Stomach smooth muscle (tissue), 2 donors: ENCODE measurements at regions not wholly inside any gene's neighbourhood (a gene's known extent, or its start where the extent isn't known, plus 50 kb on each side); places are given as distances from the start of the nearest gene placed in this dataset.
"Not testable (repeated sequence)": the region's sequence is repeated elsewhere in the genome, so short reads cannot be mapped to it uniquely, and the experiment has no call there.

ENCODE experiments used
- H3K27ac ChIP-seq: one replicate; pipeline ENCODE4 v1.7.0; 2013; ENCODE audit warnings: mild to moderate bottlenecking, low read length, inconsistent platforms
- H3K27me3 ChIP-seq, 2 donors: one replicate each; pipeline ENCODE4 v1.7.0; 2013; ENCODE audit warnings: low read length in 2 of 2; ENCODE audit not compliant: insufficient read depth in 2 of 2, control insufficient read depth in 1 of 2
- H3K36me3 ChIP-seq, 2 donors: one replicate each; pipeline ENCODE4 v1.7.0; 2013; ENCODE audit warnings: low read length in 2 of 2; ENCODE audit not compliant: control insufficient read depth in 2 of 2, insufficient read depth in 2 of 2
- H3K4me1 ChIP-seq: one replicate; pipeline ENCODE4 v1.7.0; 2013; ENCODE audit warnings: low read length; ENCODE audit not compliant: control insufficient read depth, insufficient read depth
- H3K4me3 ChIP-seq, 2 donors: one replicate each; pipeline ENCODE4 v1.7.0; 2013; ENCODE audit warnings: low read length in 2 of 2
- H3K9ac ChIP-seq, 2 donors: one replicate each; pipeline ENCODE4 v1.7.0; 2013; ENCODE audit warnings: low read length in 2 of 2, mild to moderate bottlenecking in 1 of 2
- H3K9me3 ChIP-seq, 2 donors: one replicate each; pipeline ENCODE4 v1.7.0; 2013; ENCODE audit warnings: low read length in 2 of 2; ENCODE audit not compliant: control insufficient read depth in 2 of 2
- donor health status: healthy.
- donor health status: Pancreatic carcinoma.

GRCh38 chr1:232123775-232124659, 497.4 kb downstream of the DISC1 start:
- H3K9me3 ChIP-seq: no peaks in the 10 kb centered on the region

GRCh38 chr1:232117903-232118302, 491.3 kb downstream of the DISC1 start:
- not testable (repeated sequence) for H3K36me3 ChIP-seq, H3K4me1 ChIP-seq, H3K27ac ChIP-seq, H3K9me3 ChIP-seq, H3K4me3 ChIP-seq, H3K9ac ChIP-seq, H3K27me3 ChIP-seq

More at GRCh38 chr1:232123775-232124659, 497.4 kb downstream of the DISC1 start:
- no peaks in the 10 kb centered on the region for H3K36me3 ChIP-seq
- H3K27ac ChIP-seq: no peak overlapping the region
- no peaks in the 10 kb centered on the region for H3K27me3 ChIP-seq
- no peaks in the 10 kb centered on the region for H3K4me1 ChIP-seq
- H3K9ac ChIP-seq: no peak overlapping the region
- H3K4me3 ChIP-seq: no peak overlapping the region

DNA sequence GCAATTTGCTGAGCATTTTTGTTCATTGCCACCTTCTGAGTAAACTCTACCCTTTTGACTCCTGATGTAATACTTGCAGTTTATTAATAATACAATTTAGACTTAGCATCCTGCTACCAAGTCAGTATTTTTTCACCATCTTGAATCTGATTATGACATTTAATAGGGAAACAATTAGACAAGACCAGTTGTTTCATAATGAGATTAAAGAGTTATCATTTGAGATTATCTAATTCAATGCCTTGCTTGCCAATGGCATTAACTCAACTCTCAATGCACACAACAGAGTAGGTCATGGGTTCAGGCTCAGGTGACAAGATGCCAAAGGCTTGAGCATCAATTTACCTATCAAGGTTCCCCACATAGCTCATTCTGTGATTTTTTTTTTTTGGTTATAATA, 488.4 kb downstream of the DISC1 start:
- Histone ChIP-seq H3K4me3 (no peak overlapping the region), H3K36me3 (no peaks in the 10 kb centered on the region), H3K9me3 (no peaks in the 10 kb centered on the region), H3K27me3 (no peaks in the 10 kb centered on the region), H3K9ac (no peak overlapping the region), H3K27ac (no peak overlapping the region), H3K4me1 (no peaks in the 10 kb centered on the region)

- no peak overlapping the region for H3K27ac ChIP-seq
- H3K9me3 ChIP-seq: no peaks in the 10 kb centered on the region
- H3K27me3 ChIP-seq: no peaks in the 10 kb centered on the region
- no peaks in the 10 kb centered on the region for H3K4me1 ChIP-seq
- H3K9ac ChIP-seq: no peak overlapping the region
- no peak overlapping the region for H3K4me3 ChIP-seq
- no peaks in the 10 kb centered on the region for H3K36me3 ChIP-seq
Measured at GRCh38 chr1:232112076-232112475, 485.5 kb downstream of the DISC1 start.

DNA sequence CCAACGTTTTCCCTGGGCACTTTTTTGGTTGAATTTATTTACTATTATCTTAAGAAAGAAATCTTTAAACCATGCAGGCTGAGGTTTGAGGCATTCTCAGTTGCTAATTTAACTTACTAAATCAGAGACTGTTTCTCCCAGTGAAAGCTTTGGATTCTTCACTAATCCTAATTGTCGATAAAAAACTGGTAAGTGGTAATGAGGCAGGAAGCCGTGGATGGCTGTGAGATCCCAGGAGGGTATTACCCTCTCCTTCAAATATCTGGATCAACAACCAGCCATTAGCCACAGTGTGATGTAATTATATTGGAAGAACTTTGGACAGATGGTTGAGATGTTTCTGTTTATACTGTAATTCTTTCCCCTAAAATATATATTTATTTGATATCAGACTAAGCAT, 485.0 kb downstream of the DISC1 start:
- Histone ChIP-seq H3K9ac (no peak overlapping the region), H3K9me3 (no peaks in the 10 kb centered on the region), H3K27ac (no peak overlapping the region), H3K4me3 (no peak overlapping the region), H3K4me1 (no peaks in the 10 kb centered on the region), H3K27me3 (no peaks in the 10 kb centered on the region), H3K36me3 (no peaks in the 10 kb centered on the region)

DNA sequence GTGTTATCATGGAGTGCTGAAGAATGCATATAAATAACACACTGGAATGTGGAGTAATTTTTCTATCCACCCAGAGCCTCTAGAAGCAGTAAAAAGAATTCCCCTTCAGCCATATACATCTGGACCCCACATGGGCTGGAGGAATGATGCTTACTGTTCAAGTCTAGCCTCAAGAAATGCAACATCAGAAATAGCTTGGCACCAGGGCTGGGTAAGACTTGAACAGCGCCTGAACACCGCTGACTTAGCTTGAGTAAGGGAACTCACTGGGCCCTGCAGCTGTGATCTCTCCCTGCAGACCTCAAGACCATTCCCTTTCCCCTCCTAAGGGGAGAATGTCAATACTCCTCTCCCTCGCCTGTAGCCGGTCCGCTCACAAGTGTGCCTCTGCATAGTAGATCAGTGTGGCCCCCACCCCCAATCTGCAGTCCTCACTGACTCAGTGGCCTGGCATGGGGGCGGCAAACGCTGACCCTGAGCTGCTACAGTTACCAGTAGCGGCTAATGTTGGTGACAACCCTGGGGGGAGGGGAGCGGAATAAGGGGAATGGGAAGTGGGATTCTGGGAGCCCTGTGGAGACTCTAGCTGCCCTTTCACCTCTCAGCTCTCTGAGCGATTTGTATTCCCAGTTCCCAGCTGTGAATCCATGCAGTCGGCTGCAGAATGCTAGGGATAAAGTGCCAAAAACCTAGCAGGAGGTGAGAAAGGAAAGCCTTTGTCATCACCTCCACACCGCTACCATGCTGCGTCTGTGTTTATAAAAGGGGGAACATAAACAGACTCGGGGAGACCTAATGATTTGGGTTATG, 483.9 kb downstream of the DISC1 start:
- Histone ChIP-seq H3K9ac (no peak overlapping the region), H3K36me3 (no peaks in the 10 kb centered on the region), H3K27ac (no peak overlapping the region), H3K27me3 (no peaks in the 10 kb centered on the region), H3K4me3 (no peak overlapping the region), H3K9me3 (no peaks in the 10 kb centered on the region), H3K4me1 (no peaks in the 10 kb centered on the region)

DNA sequence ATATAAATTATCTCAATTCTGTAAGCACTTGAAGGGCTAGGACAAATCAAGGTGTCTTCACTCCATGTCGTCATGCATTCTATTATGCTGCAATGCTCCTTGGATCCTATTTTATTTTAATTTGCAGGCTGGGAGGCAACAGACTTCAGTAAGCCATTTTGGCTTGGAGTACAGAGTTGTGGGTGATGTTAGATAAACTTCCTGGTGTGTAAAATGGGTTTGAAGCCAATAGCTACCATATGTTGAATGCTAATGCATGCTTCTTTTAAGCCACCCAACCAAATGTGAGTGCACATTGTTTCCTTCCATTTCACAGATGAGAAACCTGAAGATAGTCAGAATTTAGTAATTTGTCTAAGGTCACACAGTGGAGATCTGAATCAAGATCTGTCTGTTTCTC, 482.8 kb downstream of the DISC1 start:
- Histone ChIP-seq H3K36me3 (no peaks in the 10 kb centered on the region), H3K27me3 (no peaks in the 10 kb centered on the region), H3K9ac (no peak overlapping the region), H3K27ac (no peak overlapping the region), H3K4me1 (no peaks in the 10 kb centered on the region), H3K9me3 (no peaks in the 10 kb centered on the region), H3K4me3 (no peak overlapping the region)

GRCh38 chr1:232108598-232108997, 482.0 kb downstream of the DISC1 start:
- Histone ChIP-seq H3K36me3 (no peaks in the 10 kb centered on the region), H3K27me3 (no peaks in the 10 kb centered on the region), H3K27ac (no peak overlapping the region)

DNA sequence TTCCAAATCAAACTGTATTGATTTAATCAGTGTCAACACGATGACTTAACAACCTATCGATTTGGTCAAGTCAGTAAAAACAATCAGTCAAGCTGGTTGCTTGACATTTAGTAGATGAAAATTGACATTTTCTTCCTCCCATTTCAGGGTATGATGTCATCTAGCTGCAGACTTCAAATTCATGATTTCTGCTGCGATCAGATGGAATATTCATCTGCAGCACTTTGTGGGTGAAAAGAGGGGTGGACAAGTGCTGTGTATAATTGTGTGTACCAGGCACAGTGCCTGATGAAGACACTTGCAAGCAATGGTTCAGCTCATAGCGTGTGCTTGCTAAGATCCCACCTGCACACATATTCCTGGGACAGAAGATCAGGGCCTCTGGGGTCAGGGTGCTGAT, 479.8 kb downstream of the DISC1 start:
- no peak overlapping the region for H3K9ac ChIP-seq
- H3K9me3 ChIP-seq: no peaks in the 10 kb centered on the region
- no peak overlapping the region for H3K27ac ChIP-seq
- H3K27me3 ChIP-seq: no peaks in the 10 kb centered on the region
- H3K4me3 ChIP-seq: no peak overlapping the region
- no peaks in the 10 kb centered on the region for H3K4me1 ChIP-seq
- H3K36me3 ChIP-seq: no peaks in the 10 kb centered on the region

More at GRCh38 chr1:232108598-232108997, 482.0 kb downstream of the DISC1 start:
- no peak overlapping the region for H3K4me3 ChIP-seq
- H3K9ac ChIP-seq: no peak overlapping the region
- H3K9me3 ChIP-seq: no peaks in the 10 kb centered on the region
- no peaks in the 10 kb centered on the region for H3K4me1 ChIP-seq

- Histone ChIP-seq H3K27me3 (no peaks in the 10 kb centered on the region), H3K9ac (no peak overlapping the region), H3K9me3 (no peaks in the 10 kb centered on the region), H3K36me3 (no peaks in the 10 kb centered on the region), H3K27ac (no peak overlapping the region), H3K4me1 (no peaks in the 10 kb centered on the region), H3K4me3 (no peak overlapping the region)
Measured at GRCh38 chr1:232105561-232105960, 479.0 kb downstream of the DISC1 start.

- H3K4me3 ChIP-seq: no peak overlapping the region
Measured at GRCh38 chr1:232101231-232101630, 474.6 kb downstream of the DISC1 start.

More at GRCh38 chr1:232101231-232101630, 474.6 kb downstream of the DISC1 start:
- no peaks in the 10 kb centered on the region for H3K4me1 ChIP-seq
- no peaks in the 10 kb centered on the region for H3K36me3 ChIP-seq
- no peak overlapping the region for H3K9ac ChIP-seq
- no peaks in the 10 kb centered on the region for H3K27me3 ChIP-seq
- no peaks in the 10 kb centered on the region for H3K9me3 ChIP-seq
- H3K27ac ChIP-seq: no peak overlapping the region
